H1 (cell line): ENCODE measurements at regions not wholly inside any gene's neighbourhood (a gene's known extent, or its start where the extent isn't known, plus 50 kb on each side); places are given as distances from the start of the nearest gene placed in this dataset.

Experiments
- RNF2 ChIP-seq: fragments of 200-900, 300-1000 bp; sonication (generic); IDR thresholded peaks from 2 replicates; pipeline ENCODE4 v1.7.1; 2016; ENCODE audit warnings: borderline replicate concordance, low read depth, mild to moderate bottlenecking, antibody characterized with exemption, low read length; ENCODE audit not compliant: poor library complexity, severe bottlenecking; ENCODE audit errors: missing control alignments

DNA sequence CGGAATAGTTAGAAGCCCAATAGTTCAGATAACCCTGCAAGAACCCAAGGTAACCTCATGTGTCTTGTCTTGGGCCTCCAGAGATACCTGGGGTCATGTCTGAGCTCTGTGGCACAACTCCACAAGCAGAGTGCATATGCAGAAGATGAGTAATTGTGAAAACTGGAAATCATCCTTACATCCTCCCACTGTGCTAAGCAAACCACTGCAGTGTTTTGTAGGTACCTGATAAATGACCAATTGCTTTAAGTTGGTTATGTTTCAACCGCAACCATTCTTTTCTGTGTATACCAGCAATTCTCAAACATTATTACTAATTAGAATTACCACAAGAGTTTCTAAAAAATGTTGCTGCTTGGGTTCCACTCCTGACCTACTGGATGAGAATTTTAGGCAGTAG, 73.2 kb downstream of the CBLL2 start (continued):
- TF ChIP-seq RNF2, result no peak
- TF ChIP-seq, all 59 proteins: peak for 0
